Neural progenitor cell (in vitro differentiated cells): ENCODE measurements at regions not wholly inside any gene's neighbourhood (a gene's known extent, or its start where the extent isn't known, plus 50 kb on each side); places are given as distances from the start of the nearest gene placed in this dataset.
"Not testable (repeated sequence)": the region's sequence is repeated elsewhere in the genome, so short reads cannot be mapped to it uniquely, and the experiment has no call there.

ENCODE experiments used
- DNase-seq: peaks from one replicate; pipeline ENCODE4 v3.0.0-alpha.2; 2016; ENCODE audit warnings: low spot score
- H2AFZ ChIP-seq: fragments of 200-600 bp; sonication (generic); replicated peaks from 2 replicates; pipeline ENCODE4 v1.6.1; 2016; ENCODE audit warnings: antibody characterized with exemption
- H3F3A ChIP-seq: fragments of 200-600 bp; sonication (generic); 2 replicates; pipeline ENCODE4 v1.6.1; 2016; ENCODE audit warnings: antibody characterized with exemption, low read depth
- H3K27ac ChIP-seq: fragments of 200-600 bp; sonication (generic); 2 replicates; pipeline ENCODE4 v1.5.1; 2016; ENCODE audit warnings: mild to moderate bottlenecking
- H3K27me3 ChIP-seq: fragments of 200-600 bp; sonication (generic); 2 replicates; pipeline ENCODE4 v1.6.1; 2016; ENCODE audit warnings: mild to moderate bottlenecking, moderate library complexity
- H3K36me3 ChIP-seq: fragments of 200-600 bp; sonication (generic); 2 replicates; pipeline ENCODE4 v1.5.1; 2016
- H3K4me1 ChIP-seq: fragments of 200-600 bp; sonication (generic); 2 replicates; pipeline ENCODE4 v1.6.1; 2016; ENCODE audit warnings: mixed run types
- H3K4me2 ChIP-seq: fragments of 200-600 bp; sonication (generic); 2 replicates; pipeline ENCODE4 v1.6.1; 2016
- H3K4me3 ChIP-seq: fragments of 200-600 bp; sonication (generic); 2 replicates; pipeline ENCODE4 v1.5.1; 2016
- H3K79me2 ChIP-seq: fragments of 200-600 bp; sonication (generic); 2 replicates; pipeline ENCODE4 v1.6.1; 2016; ENCODE audit warnings: low read depth
- H3K9ac ChIP-seq: fragments of 200-600 bp; sonication (generic); 2 replicates; pipeline ENCODE4 v1.6.1; 2016
- H3K9me3 ChIP-seq: fragments of 200-600 bp; sonication (generic); 2 replicates; pipeline ENCODE4 v1.5.1; 2016; ENCODE audit warnings: low read depth
- H4K20me1 ChIP-seq: fragments of 200-600 bp; sonication (generic); 2 replicates; pipeline ENCODE4 v1.6.1; 2016; ENCODE audit warnings: low read depth
- H3K27ac Mint-ChIP-seq: 3 replicates; pipeline ENCODE4 v1.8.0; 2021; ENCODE audit warnings: mixed read lengths
- H3K27me3 Mint-ChIP-seq: 2 replicates; pipeline ENCODE4 v1.8.0; 2022; ENCODE audit warnings: low read depth, mild to moderate bottlenecking, inconsistent platforms, moderate library complexity, mixed read lengths; ENCODE audit not compliant: insufficient read depth
- H3K36me3 Mint-ChIP-seq: 3 replicates; pipeline ENCODE4 v1.8.0; 2021; ENCODE audit warnings: mixed read lengths
- H3K4me1 Mint-ChIP-seq: 3 replicates; pipeline ENCODE4 v1.8.0; 2021; ENCODE audit warnings: mixed read lengths
- H3K4me3 Mint-ChIP-seq: 3 replicates; pipeline ENCODE4 v1.8.0; 2021; ENCODE audit warnings: mild to moderate bottlenecking, moderate library complexity, mixed read lengths
- H3K9me3 Mint-ChIP-seq: 3 replicates; pipeline ENCODE4 v1.8.0; 2020; ENCODE audit warnings: mixed read lengths
- EZH2 ChIP-seq: fragments of 200-600 bp; sonication (generic); IDR thresholded peaks from 2 replicates; pipeline ENCODE4 v1.6.1; 2017; ENCODE audit warnings: antibody characterized with exemption, mild to moderate bottlenecking, moderate library complexity
- EZH2phosphoT487 ChIP-seq: fragments of 200-600 bp; sonication (generic); IDR thresholded peaks from 2 replicates; pipeline ENCODE4 v1.6.1; 2017; ENCODE audit warnings: antibody characterized with exemption
- TF ChIP-seq, protein P1 (sequence below): fragments of 200-600 bp; sonication (generic); IDR thresholded peaks from 2 replicates; pipeline ENCODE4 v1.5.1; 2017; ENCODE audit warnings: antibody characterized with exemption, mild to moderate bottlenecking

- Mint-ChIP-seq H3K36me3 (no peaks in the 10 kb centered on the region), H3K9me3 (no peaks in the 10 kb centered on the region)
Observed at GRCh38 chr20:55135923-55136322, 660.5 kb downstream of the DOK5 start.

GRCh38 chr20:55132523-55132922, 657.1 kb downstream of the DOK5 start:
- no peaks in the 10 kb centered on the region for H3K9me3 Mint-ChIP-seq
- Histone ChIP-seq H2AFZ (no peak overlapping the region), H4K20me1 (no peaks in the 10 kb centered on the region), H3K9ac (no peak overlapping the region), H3F3A (no peaks in the 10 kb centered on the region), H3K4me1 (no peaks in the 10 kb centered on the region), H3K27me3 (no peaks in the 10 kb centered on the region), H3K9me3 (no peaks in the 10 kb centered on the region), H3K4me3 (no peak overlapping the region), H3K79me2 (no peaks in the 10 kb centered on the region), H3K4me2 (no peak overlapping the region), H3K36me3 (no peaks in the 10 kb centered on the region), H3K27ac (no peak overlapping the region)
- H3K27ac Mint-ChIP-seq = no peak overlapping the region
- no peaks in the 10 kb centered on the region for H3K36me3 Mint-ChIP-seq
- TF ChIP-seq, protein P1, sequence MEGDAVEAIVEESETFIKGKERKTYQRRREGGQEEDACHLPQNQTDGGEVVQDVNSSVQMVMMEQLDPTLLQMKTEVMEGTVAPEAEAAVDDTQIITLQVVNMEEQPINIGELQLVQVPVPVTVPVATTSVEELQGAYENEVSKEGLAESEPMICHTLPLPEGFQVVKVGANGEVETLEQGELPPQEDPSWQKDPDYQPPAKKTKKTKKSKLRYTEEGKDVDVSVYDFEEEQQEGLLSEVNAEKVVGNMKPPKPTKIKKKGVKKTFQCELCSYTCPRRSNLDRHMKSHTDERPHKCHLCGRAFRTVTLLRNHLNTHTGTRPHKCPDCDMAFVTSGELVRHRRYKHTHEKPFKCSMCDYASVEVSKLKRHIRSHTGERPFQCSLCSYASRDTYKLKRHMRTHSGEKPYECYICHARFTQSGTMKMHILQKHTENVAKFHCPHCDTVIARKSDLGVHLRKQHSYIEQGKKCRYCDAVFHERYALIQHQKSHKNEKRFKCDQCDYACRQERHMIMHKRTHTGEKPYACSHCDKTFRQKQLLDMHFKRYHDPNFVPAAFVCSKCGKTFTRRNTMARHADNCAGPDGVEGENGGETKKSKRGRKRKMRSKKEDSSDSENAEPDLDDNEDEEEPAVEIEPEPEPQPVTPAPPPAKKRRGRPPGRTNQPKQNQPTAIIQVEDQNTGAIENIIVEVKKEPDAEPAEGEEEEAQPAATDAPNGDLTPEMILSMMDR = no peak
- TF ChIP-seq EZH2phosphoT487 = no peak
- TF ChIP-seq EZH2 = no peak
- no peak for DNase-seq
- H3K4me3 Mint-ChIP-seq = no peak overlapping the region
- H3K4me1 Mint-ChIP-seq = peaks cover 10% of the 10 kb centered on the region
- H3K27me3 Mint-ChIP-seq = no peaks in the 10 kb centered on the region

More at GRCh38 chr20:55135923-55136322, 660.5 kb downstream of the DOK5 start:
- Histone ChIP-seq H3K36me3 (no peaks in the 10 kb centered on the region), H2AFZ (no peak overlapping the region), H3K27ac (no peak overlapping the region), H3K79me2 (no peaks in the 10 kb centered on the region), H3K4me3 (no peak overlapping the region), H3K9me3 (no peaks in the 10 kb centered on the region), H4K20me1 (no peaks in the 10 kb centered on the region), H3K9ac (no peak overlapping the region), H3K4me1 (no peaks in the 10 kb centered on the region), H3K27me3 (no peaks in the 10 kb centered on the region), H3F3A (no peaks in the 10 kb centered on the region), H3K4me2 (no peak overlapping the region)
- Mint-ChIP-seq H3K27ac (no peak overlapping the region), H3K4me3 (no peak overlapping the region), H3K27me3 (no peaks in the 10 kb centered on the region), H3K4me1 (no peaks in the 10 kb centered on the region)
- DNase-seq = no peak
- TF ChIP-seq EZH2 = no peak
- TF ChIP-seq, protein P1 = no peak

DNA sequence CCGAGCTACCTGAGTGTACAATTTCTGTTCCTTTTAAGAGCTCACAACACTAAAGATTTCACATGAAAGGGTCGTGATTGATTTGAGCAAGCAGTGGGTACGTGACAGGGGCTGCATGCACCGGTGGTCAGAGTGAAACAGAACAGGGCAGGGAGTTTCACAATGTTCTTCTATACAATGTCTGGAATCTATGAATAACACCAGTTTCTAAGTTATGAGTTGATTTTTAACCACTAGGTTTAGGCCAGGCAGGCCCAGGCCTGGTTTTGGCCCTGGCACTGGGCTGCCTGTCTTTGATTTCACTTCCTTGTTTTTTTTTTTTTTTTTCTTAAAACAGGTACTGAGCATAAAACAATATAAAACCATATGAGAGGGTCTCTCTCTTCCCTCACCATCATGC, 642.2 kb downstream of the DOK5 start:
- H3K36me3 ChIP-seq, H3K27me3 Mint-ChIP-seq, H3K27ac Mint-ChIP-seq, H3K9me3 Mint-ChIP-seq, DNase-seq, H3K4me3 ChIP-seq, H3K4me2 ChIP-seq, H3K9me3 ChIP-seq, H3K4me1 ChIP-seq, H2AFZ ChIP-seq, H3K27ac ChIP-seq, H3F3A ChIP-seq, H4K20me1 ChIP-seq, H3K4me1 Mint-ChIP-seq, H3K79me2 ChIP-seq, H3K27me3 ChIP-seq, H3K36me3 Mint-ChIP-seq, H3K4me3 Mint-ChIP-seq, H3K9ac ChIP-seq: not testable (repeated sequence)

- Histone ChIP-seq H3K4me2 (no peak overlapping the region), H3K9me3 (no peaks in the 10 kb centered on the region), H3K36me3 (no peaks in the 10 kb centered on the region), H2AFZ (no peak overlapping the region), H3K4me3 (no peak overlapping the region), H3F3A (no peaks in the 10 kb centered on the region), H3K27me3 (no peaks in the 10 kb centered on the region), H3K27ac (no peak overlapping the region), H3K9ac (no peak overlapping the region), H3K4me1 (no peaks in the 10 kb centered on the region), H3K79me2 (no peaks in the 10 kb centered on the region), H4K20me1 (no peaks in the 10 kb centered on the region)
- H3K36me3 Mint-ChIP-seq = no peaks in the 10 kb centered on the region
- H3K4me3 Mint-ChIP-seq = no peak overlapping the region
- H3K27ac Mint-ChIP-seq = no peak overlapping the region
- DNase-seq = no peak
- TF ChIP-seq, protein P1 = no peak
- no peak for TF ChIP-seq EZH2
- TF ChIP-seq EZH2phosphoT487 = no peak
- no peaks in the 10 kb centered on the region for H3K4me1 Mint-ChIP-seq
- H3K9me3 Mint-ChIP-seq = peaks cover 2% of the 10 kb centered on the region
- peaks cover 4% of the 10 kb centered on the region for H3K27me3 Mint-ChIP-seq
Observed at GRCh38 chr20:55116598-55116997, 641.2 kb downstream of the DOK5 start.
